CMK (cell line): ENCODE measurements at regions not wholly inside any gene's neighbourhood (a gene's known extent, or its start where the extent isn't known, plus 50 kb on each side); places are given as distances from the start of the nearest gene placed in this dataset.
"Not testable (repeated sequence)": the region's sequence is repeated elsewhere in the genome, so short reads cannot be mapped to it uniquely, and the experiment has no call there.

Experiments
- DNase-seq: peaks from one replicate; pipeline ENCODE4 v3.0.0-alpha.2; 2010; ENCODE audit warnings: low read depth

- no peak for DNase-seq
Observed at GRCh38 chr3:144638009-144638408, 666.4 kb downstream of the DIPK2A start.

- no peak for DNase-seq
Observed at GRCh38 chr3:144643771-144644198, 672.2 kb downstream of the DIPK2A start.

GRCh38 chr3:144645300-144645699 lies 673.7 kb downstream of the DIPK2A start:
- DNase-seq, result no peak

- no peak for DNase-seq
Observed at GRCh38 chr3:144650380-144650779, 678.8 kb downstream of the DIPK2A start.

GRCh38 chr3:144652573-144652972 lies 681.0 kb downstream of the DIPK2A start:
- DNase-seq, result no peak

- no peak for DNase-seq
Observed at GRCh38 chr3:144655423-144655822, 683.8 kb downstream of the DIPK2A start.

GRCh38 chr3:144660186-144660585 lies 688.6 kb downstream of the DIPK2A start:
- no peak for DNase-seq

GRCh38 chr3:144662729-144663128 lies 691.1 kb downstream of the DIPK2A start:
- DNase-seq, result no peak

- DNase-seq, result no peak
Observed at GRCh38 chr3:144663456-144664436, 692.1 kb downstream of the DIPK2A start.

- DNase-seq, result no peak
Observed at GRCh38 chr3:144665567-144666053, 694.0 kb downstream of the DIPK2A start.

- no peak for DNase-seq
Observed at GRCh38 chr3:144670571-144670970, 698.9 kb downstream of the DIPK2A start.

GRCh38 chr3:144677103-144677502 lies 705.5 kb downstream of the DIPK2A start:
- DNase-seq, result no peak

- DNase-seq, result no peak
Observed at GRCh38 chr3:144683065-144683464, 711.4 kb downstream of the DIPK2A start.

- no peak for DNase-seq
Observed at GRCh38 chr3:144687862-144688261, 716.2 kb downstream of the DIPK2A start.

- no peak for DNase-seq
Observed at GRCh38 chr3:144692488-144692887, 720.9 kb downstream of the DIPK2A start.

GRCh38 chr3:144708437-144708836 lies 736.8 kb downstream of the DIPK2A start:
- no peak for DNase-seq

GRCh38 chr3:144737281-144737680 lies 765.7 kb downstream of the DIPK2A start:
- DNase-seq, result no peak

GRCh38 chr3:144743225-144743668 lies 771.6 kb downstream of the DIPK2A start:
- no peak for DNase-seq

- DNase-seq, result no peak
Observed at GRCh38 chr3:144744473-144744872, 772.9 kb downstream of the DIPK2A start.

GRCh38 chr3:144746631-144747030 lies 775.0 kb downstream of the DIPK2A start:
- no peak for DNase-seq

GRCh38 chr3:144749536-144750253 lies 778.1 kb downstream of the DIPK2A start:
- DNase-seq, result not testable (repeated sequence)

GRCh38 chr3:144754076-144754783 lies 782.6 kb downstream of the DIPK2A start:
- DNase-seq, result no peak
